ENCODE measurements at regions not wholly inside any gene's neighbourhood (a gene's known extent, or its start where the extent isn't known, plus 50 kb on each side); places are given as distances from the start of the nearest gene placed in this dataset.

- TF ChIP-seq POLR2AphosphoS5 (IDR thresholded peaks at IDR 0.05) (no peak), CTCF (IDR thresholded peaks at IDR 0.05) (no peak), POLR2A (IDR thresholded peaks at IDR 0.05) (no peak), EP300 (IDR thresholded peaks at IDR 0.05) (no peak)
Measured at GRCh38 chr20:17875981-17876385, 92.6 kb downstream of the SNX5 start.

Measured in stomach (tissue), 4 donors.